ENCODE measurements at regions not wholly inside any gene's neighbourhood (a gene's known extent, or its start where the extent isn't known, plus 50 kb on each side); places are given as distances from the start of the nearest gene placed in this dataset.

DNA sequence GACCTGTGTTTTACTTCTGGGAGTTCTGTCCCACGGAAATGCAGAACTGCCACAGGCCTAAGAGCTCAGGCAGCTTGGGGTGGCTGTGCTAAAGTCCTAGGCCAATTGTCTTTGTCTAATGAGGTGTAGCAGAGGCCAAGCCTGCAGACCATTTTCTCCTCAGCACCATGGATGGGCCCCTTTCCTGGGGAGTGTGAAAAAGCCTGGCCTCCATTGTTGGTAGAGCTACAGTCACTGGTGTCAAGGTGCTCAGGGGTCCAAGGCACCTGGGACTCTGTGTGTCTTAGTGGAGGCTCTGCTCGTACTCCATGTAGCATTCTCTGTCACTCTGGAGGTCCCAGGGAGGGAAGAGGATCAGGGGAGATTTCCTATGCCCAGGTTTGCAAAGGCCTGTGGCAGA, 329.6 kb downstream of the SLITRK5 start:
- H3K4me1 ChIP-seq (ENCODE audit: insufficient read depth, low read length, poor library complexity, severe bottlenecking) = no peaks in the 10 kb centered on the region
- H3K27me3 ChIP-seq (replicated peaks; ENCODE audit: insufficient read depth, low read depth, low read length, poor library complexity) = no peaks in the 10 kb centered on the region
- CTCF ChIA-PET = no interaction called here
- DNase-seq (ENCODE audit: low spot score) = no peak
- no peaks in the 10 kb centered on the region for H3K36me3 ChIP-seq (ENCODE audit: insufficient read depth, low read length, poor library complexity, severe bottlenecking)
- H3K9me3 ChIP-seq (ENCODE audit: low read depth, low read length, poor library complexity, severe bottlenecking) = no peaks in the 10 kb centered on the region
- no TSS peak for BruUV-seq (replicated peaks)
- POLR2A ChIA-PET (ENCODE audit: low non-redundant PET) = no interaction called here
- H3K4me3 ChIP-seq (ENCODE audit: low read depth, low read length, poor library complexity, severe bottlenecking) = no peak overlapping the region
- no peak overlapping the region for H3K27ac ChIP-seq (ENCODE audit: low read depth, low read length, poor library complexity, severe bottlenecking)
- no peak for TF ChIP-seq EZH2 (IDR thresholded peaks at IDR 0.05; ENCODE audit: borderline replicate concordance, low read depth, low read length, poor library complexity, severe bottlenecking)
- TF ChIP-seq CTCF (conservative IDR thresholded peaks at IDR 0.05; ENCODE audit: low read depth, low read length) = no peak
- intact Hi-C loops (cut with micrococcal nuclease; ENCODE audit: unreplicated experiment) = no loop called here

DNA sequence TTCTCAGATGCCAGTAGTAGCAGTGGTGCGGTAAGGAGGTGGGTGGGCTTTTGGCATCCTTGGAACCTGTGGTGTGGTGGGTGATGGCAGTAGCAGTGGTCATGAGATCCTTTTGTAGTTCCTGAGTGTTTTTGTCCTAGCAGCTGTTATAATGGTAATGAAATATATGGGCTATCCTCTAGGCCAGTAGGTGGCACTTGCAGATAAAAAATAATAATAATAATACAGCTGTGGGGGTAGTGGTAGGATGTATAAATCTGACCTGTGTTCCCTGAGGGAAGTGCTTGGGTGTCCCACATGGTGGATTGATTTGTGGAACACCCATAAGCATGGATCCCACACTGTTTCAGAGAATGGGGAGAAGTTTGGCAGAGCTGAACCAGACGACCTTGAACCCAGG, 334.0 kb downstream of the SLITRK5 start:
- intact Hi-C loops (cut with micrococcal nuclease; ENCODE audit: unreplicated experiment) = loop anchor here (2.0 kb wide), 1 partner anchor 1062 kb away; no protein-coding TSS in a partner anchor
- ChIA-PET CTCF (no interaction called here), POLR2A (ENCODE audit: low non-redundant PET) (no interaction called here)
- peak; percentile 37 for DNase-seq (ENCODE audit: low spot score)
- BruUV-seq (replicated peaks) = no TSS peak
- Histone ChIP-seq H3K4me1 (ENCODE audit: insufficient read depth, low read length, poor library complexity, severe bottlenecking) (no peaks in the 10 kb centered on the region), H3K27me3 (replicated peaks; ENCODE audit: insufficient read depth, low read depth, low read length, poor library complexity) (no peaks in the 10 kb centered on the region), H3K4me3 (ENCODE audit: low read depth, low read length, poor library complexity, severe bottlenecking) (no peak overlapping the region), H3K27ac (ENCODE audit: low read depth, low read length, poor library complexity, severe bottlenecking) (no peak overlapping the region), H3K9me3 (ENCODE audit: low read depth, low read length, poor library complexity, severe bottlenecking) (no peaks in the 10 kb centered on the region), H3K36me3 (ENCODE audit: insufficient read depth, low read length, poor library complexity, severe bottlenecking) (no peaks in the 10 kb centered on the region)
- TF ChIP-seq EZH2 (IDR thresholded peaks at IDR 0.05; ENCODE audit: borderline replicate concordance, low read depth, low read length, poor library complexity, severe bottlenecking) (no peak), CTCF (conservative IDR thresholded peaks at IDR 0.05; ENCODE audit: low read depth, low read length) (peak; percentile 43; the same call in 1 of the 2 replicates)

DNA sequence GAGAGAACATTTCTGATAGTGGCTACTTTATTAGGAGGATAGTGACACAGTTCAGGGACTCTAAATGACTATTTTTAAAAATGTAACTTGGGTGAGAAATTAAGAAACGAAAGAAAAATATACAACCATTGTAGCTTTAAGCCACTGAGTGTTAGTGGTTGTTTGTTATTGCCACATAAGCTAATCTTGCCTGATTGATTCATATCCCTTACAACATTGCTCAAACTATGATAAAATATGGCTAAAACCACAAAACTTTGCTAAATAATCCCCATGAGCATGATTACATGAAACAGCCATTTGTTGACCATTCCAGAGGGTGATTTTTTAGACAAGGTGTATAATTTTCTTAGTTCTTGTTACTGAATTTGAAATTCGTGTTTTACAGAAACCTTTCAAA, 343.4 kb downstream of the SLITRK5 start:
- TF ChIP-seq CTCF (conservative IDR thresholded peaks at IDR 0.05; ENCODE audit: low read depth, low read length) (no peak), EZH2 (IDR thresholded peaks at IDR 0.05; ENCODE audit: borderline replicate concordance, low read depth, low read length, poor library complexity, severe bottlenecking) (no peak)
- no peak for DNase-seq (ENCODE audit: low spot score)
- Histone ChIP-seq H3K36me3 (ENCODE audit: insufficient read depth, low read length, poor library complexity, severe bottlenecking) (no peaks in the 10 kb centered on the region), H3K27ac (ENCODE audit: low read depth, low read length, poor library complexity, severe bottlenecking) (no peak overlapping the region), H3K27me3 (replicated peaks; ENCODE audit: insufficient read depth, low read depth, low read length, poor library complexity) (no peaks in the 10 kb centered on the region), H3K4me3 (ENCODE audit: low read depth, low read length, poor library complexity, severe bottlenecking) (no peak overlapping the region), H3K4me1 (ENCODE audit: insufficient read depth, low read length, poor library complexity, severe bottlenecking) (no peaks in the 10 kb centered on the region), H3K9me3 (ENCODE audit: low read depth, low read length, poor library complexity, severe bottlenecking) (no peaks in the 10 kb centered on the region)
- ChIA-PET POLR2A (ENCODE audit: low non-redundant PET) (no interaction called here), CTCF (no interaction called here)
- intact Hi-C loops (cut with micrococcal nuclease; ENCODE audit: unreplicated experiment) = no loop called here
- BruUV-seq (replicated peaks) = no TSS peak

All from A673 (cell line).